ENCODE measurements at regions not wholly inside any gene's neighbourhood (a gene's known extent, or its start where the extent isn't known, plus 50 kb on each side); places are given as distances from the start of the nearest gene placed in this dataset.

- TF ChIP-seq FOSB (CRISPR knock-in tag; IDR thresholded peaks at IDR 0.05) (no peak), CTCF (IDR thresholded peaks at IDR 0.05) (no peak), TFCP2L1 (CRISPR knock-in tag; IDR thresholded peaks at IDR 0.05) (no peak), RCOR1 (IDR thresholded peaks at IDR 0.05; ENCODE audit: low read depth, low read length) (no peak), EP300 (IDR thresholded peaks at IDR 0.05) (no peak), MAZ (IDR thresholded peaks at IDR 0.05; ENCODE audit: borderline replicate concordance, low read depth, low read length) (no peak), POLR2A (IDR thresholded peaks at IDR 0.05; ENCODE audit: low read length) (no peak)
These were observed 152.2 kb upstream of the KCNJ3 start for GRCh38 chr2:154546341-154546740.

Measured in A549 (cell line).